GM21423 (cell line): ENCODE measurements at regions not wholly inside any gene's neighbourhood (a gene's known extent, or its start where the extent isn't known, plus 50 kb on each side); places are given as distances from the start of the nearest gene placed in this dataset.

Experiments used
- ATAC-seq: cut with Tn5 transposase; IDR thresholded peaks from one replicate; pipeline ENCODE4 v1.9.1; 2021; ENCODE audit warnings: mild to moderate bottlenecking, moderate library complexity; ENCODE audit not compliant: unreplicated experiment

- ATAC-seq = no peak
These were observed 596.7 kb upstream of the MKI67 start for GRCh38 chr10:128722947-128723346.

GRCh38 chr10:128723631-128724205, 597.5 kb upstream of the MKI67 start:
- no peak for ATAC-seq

GRCh38 chr10:128725531-128725930, 599.3 kb upstream of the MKI67 start:
- no peak for ATAC-seq

- ATAC-seq = no peak
These were observed 600.9 kb upstream of the MKI67 start for GRCh38 chr10:128727114-128727513.

GRCh38 chr10:128729910-128730420, 603.7 kb upstream of the MKI67 start:
- no peak for ATAC-seq

GRCh38 chr10:128730922-128731321, 604.7 kb upstream of the MKI67 start:
- ATAC-seq = no peak

- no peak for ATAC-seq
These were observed 607.9 kb upstream of the MKI67 start for GRCh38 chr10:128734161-128734560.

- no peak for ATAC-seq
These were observed 608.5 kb upstream of the MKI67 start for GRCh38 chr10:128734734-128735133.

GRCh38 chr10:128735996-128736395, 609.8 kb upstream of the MKI67 start:
- ATAC-seq = no peak

- no peak for ATAC-seq
These were observed 612.2 kb upstream of the MKI67 start for GRCh38 chr10:128738386-128738915.

- no peak for ATAC-seq
These were observed 613.7 kb upstream of the MKI67 start for GRCh38 chr10:128739930-128740329.

- ATAC-seq = no peak
These were observed 615.0 kb upstream of the MKI67 start for GRCh38 chr10:128741180-128741579.

GRCh38 chr10:128741680-128742079, 615.5 kb upstream of the MKI67 start:
- no peak for ATAC-seq

GRCh38 chr10:128744092-128744491, 617.9 kb upstream of the MKI67 start:
- ATAC-seq = no peak

- no peak for ATAC-seq
These were observed 618.6 kb upstream of the MKI67 start for GRCh38 chr10:128744811-128745305.

GRCh38 chr10:128747582-128748346, 621.5 kb upstream of the MKI67 start:
- no peak for ATAC-seq

GRCh38 chr10:128751284-128751683, 625.1 kb upstream of the MKI67 start:
- ATAC-seq = no peak

- no peak for ATAC-seq
These were observed 625.6 kb upstream of the MKI67 start for GRCh38 chr10:128751851-128752250.

- no peak for ATAC-seq
These were observed 633.0 kb upstream of the MKI67 start for GRCh38 chr10:128759174-128759573.

- no peak for ATAC-seq
These were observed 637.4 kb upstream of the MKI67 start for GRCh38 chr10:128763588-128763987.

GRCh38 chr10:128764190-128764589, 638.0 kb upstream of the MKI67 start:
- ATAC-seq = no peak

GRCh38 chr10:128766915-128767314, 640.7 kb upstream of the MKI67 start:
- no peak for ATAC-seq
